GM18502 (cell line): ENCODE measurements at regions not wholly inside any gene's neighbourhood (a gene's known extent, or its start where the extent isn't known, plus 50 kb on each side); places are given as distances from the start of the nearest gene placed in this dataset.
"Not testable (repeated sequence)": the region's sequence is repeated elsewhere in the genome, so short reads cannot be mapped to it uniquely, and the experiment has no call there.

Experiments used
- ATAC-seq: cut with Tn5 transposase; IDR thresholded peaks from one replicate; pipeline ENCODE4 v1.9.1; 2021; ENCODE audit warnings: mild to moderate bottlenecking; ENCODE audit not compliant: unreplicated experiment, poor library complexity

DNA sequence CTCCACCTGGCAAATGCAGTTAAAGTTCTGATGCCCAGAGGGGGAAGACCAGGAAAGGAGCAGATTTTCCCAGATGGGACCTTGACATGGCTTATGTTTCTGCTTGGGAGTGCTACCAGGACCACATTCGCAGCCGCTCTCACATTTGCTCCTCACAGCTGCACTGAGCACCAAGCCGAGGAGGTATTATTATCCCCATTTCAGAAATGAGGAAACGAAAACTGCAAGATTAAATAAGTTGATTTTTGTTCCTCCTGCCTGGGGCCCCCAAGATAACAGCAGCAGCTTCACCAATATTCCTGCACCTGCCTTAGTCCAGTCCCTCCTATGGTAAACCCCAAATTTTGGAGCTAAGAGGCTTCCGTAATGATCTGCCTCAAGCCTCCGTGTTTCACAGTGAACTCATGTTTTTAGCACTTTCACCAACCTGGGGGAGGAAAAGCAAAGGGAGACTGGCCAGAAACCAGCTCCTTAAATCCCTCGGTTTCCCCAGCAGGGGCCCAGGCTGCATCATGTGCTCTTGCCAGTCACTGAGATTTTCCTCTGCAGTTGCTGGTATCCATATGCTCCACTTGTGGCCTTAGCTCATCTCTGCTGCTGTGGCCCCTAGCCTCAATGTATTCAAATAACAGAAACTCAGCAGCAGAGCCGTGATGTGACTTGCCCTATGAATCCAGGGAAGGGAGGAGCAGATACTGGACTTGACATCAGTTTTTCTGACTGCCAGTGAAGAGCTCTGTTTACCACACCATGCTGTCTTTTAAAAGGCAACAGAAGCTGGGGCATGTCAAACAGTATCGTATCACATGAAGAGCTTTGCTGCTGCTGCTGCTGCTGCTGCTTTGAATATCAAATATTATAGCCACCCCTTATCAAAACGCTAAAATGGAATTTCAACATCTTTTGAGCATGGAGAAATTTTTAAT lies 95.5 kb upstream of the KLHL13 start:
- peak; percentile 60 for ATAC-seq

DNA sequence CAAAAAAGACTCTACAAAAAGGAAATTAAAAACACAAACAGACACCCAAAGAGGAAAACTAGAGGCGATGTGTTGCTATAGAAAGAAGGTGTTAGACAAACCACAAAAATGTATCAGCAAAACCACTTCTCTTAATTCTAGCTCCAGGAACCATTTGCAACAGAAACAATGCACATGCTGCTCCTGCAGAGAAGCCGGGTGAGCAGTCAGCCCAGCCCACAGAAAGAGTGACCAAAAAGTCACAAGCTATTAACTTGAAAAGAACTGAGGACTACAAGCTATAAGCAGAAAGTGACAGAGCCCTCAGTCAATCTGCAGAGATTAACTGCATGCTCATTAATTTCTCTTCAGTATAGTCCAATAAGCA lies 96.2 kb upstream of the KLHL13 start:
- peak; percentile 74 for ATAC-seq

DNA sequence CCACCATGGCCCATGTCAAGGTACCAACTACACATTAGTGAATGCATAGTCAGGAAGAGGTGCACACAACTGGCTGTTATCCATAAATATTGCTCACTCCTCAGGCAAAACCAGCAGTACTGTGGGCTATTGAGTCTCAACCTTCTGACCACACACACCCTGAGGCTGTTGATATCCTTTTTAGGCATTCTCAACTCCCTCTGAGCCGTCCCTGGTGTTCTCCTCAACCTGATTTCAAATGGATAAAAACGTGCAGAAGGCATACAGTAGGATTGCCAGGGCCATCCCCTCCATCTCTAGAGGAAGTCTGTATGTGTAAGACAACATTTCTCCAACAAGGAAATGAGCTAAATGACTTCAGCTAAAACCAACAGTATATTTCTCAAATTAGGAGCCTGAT lies 98.7 kb upstream of the KLHL13 start:
- ATAC-seq, result no peak

DNA sequence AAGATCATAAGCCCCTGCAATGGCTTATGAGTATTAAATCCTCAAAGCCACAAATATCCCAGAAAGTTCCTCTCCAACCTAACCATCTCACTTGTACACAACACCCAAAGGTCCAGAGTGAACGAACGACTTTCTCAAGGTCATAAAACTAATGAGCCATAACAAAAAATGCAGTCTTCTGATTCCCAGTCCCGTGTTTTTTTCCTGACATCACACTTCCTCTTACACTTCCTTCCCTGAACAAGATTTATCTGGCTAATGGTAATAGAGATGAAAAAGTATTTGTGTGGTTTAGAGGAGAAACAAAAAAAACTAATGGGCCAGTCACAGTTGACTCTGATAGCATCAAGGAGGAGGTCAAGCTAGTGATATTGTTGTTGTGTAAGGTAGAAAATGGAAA lies 99.5 kb upstream of the KLHL13 start:
- ATAC-seq, result no peak

DNA sequence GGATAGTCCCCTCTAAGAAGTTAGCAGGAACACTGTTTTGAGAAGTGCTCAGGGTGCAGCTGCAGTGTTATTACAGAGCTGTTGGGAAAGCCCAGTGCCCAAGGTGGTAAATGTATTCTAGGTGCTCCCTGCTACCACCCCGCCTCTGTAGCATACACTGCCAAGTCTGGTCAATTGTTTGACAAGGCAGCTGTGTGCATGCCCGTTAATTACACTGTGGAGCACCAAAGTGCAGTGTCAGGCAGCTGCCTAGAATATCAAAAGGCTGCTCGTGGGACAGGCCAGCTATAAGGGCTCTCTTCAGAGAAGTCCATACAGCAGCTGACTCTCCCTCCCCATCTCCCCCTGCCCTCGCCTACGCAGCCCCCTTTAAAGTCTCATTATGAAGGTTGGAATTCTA lies 99.9 kb upstream of the KLHL13 start:
- ATAC-seq, result no peak

DNA sequence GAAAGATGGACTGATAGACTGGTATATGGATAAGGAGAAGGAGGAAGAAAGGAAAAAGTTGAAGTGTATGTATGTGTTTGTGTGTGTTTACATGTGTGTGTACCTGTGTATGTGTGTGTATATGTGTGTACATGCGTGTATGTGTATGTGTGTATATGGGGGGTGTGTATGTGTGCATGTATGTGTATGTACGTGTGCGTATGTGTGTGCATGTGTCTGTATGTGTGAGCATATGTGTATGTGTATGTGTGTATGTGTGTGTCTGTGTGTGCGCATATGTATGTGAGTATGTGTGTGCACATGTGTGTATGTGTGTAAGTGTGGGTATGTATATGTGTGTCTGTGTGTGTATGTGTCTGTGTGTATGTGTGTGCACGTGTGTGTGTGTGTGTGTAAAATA lies 101.5 kb upstream of the KLHL13 start:
- ATAC-seq, result no peak

DNA sequence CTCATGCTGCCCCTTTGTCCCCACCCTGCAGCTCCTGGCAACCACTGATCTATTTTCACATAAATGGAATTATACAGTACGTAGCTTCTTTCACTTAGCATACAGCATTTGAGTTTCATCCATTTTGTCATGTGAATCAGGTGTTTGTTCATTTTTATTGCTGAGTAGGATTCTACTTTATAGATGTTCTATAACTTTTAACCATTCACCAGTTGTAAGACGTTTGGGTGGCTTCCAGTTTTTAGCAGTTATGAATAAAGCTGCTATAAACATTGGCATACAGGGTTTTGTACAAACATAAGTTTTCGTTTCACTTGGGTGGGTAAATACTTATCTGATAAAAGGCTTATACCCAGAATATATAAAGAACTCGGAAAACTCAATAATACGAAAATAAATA lies 102.3 kb upstream of the KLHL13 start:
- no peak for ATAC-seq

DNA sequence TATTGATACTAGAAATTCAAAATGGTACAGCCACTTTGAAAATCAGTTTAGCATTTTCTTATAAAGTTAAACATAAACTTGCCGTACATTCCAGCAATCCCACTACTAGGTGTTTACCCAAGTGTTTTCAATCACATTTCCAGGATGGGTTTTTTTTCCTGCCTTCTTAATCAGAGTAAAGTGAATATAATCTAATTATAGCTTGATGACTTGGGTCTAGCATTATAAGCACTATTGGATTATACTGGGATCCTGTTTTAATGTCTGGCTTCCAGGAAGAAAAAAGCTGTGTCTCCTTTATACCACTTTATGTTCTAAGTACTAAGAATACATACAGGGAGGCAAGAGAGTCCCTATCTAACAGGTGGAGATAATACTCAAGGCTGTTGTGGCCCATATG lies 103.3 kb upstream of the KLHL13 start:
- ATAC-seq, result no peak

DNA sequence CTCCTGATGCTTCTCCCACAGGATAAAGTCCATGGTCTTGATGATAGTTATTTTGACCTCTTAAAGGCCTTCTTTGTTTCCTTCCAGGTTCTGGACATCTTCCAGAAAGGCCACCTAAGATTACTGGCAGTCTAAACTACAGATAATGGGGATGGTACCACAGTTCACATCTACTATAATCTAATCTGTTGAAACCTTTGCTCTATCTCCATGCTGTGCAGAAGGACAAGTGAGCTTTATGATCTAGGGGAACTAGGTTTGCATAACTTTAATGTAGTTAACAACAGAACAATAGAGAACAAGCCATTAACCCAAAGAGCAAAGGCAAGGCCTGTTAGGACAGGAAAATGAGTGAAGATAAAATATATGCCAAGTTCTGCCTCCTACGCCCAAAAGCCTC lies 103.9 kb upstream of the KLHL13 start:
- no peak for ATAC-seq

DNA sequence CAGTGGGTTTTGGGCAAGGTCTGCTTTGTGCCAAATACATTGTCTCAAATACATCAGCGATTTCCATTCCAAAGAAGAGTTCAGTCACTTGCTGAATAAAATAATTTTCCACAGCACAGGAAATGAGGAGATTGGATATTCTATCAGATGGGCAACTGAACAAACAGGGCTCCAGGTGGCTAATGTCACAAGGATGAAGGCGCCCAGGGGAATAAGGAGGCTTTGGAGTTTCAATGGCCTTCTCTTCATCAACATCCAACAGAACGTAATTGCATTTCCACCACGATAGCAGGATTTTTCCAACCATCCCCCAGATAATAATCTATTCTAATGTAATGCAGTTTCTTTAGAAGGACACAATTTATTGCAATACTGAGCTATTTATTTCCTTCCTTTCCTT lies 104.7 kb upstream of the KLHL13 start:
- no peak for ATAC-seq

DNA sequence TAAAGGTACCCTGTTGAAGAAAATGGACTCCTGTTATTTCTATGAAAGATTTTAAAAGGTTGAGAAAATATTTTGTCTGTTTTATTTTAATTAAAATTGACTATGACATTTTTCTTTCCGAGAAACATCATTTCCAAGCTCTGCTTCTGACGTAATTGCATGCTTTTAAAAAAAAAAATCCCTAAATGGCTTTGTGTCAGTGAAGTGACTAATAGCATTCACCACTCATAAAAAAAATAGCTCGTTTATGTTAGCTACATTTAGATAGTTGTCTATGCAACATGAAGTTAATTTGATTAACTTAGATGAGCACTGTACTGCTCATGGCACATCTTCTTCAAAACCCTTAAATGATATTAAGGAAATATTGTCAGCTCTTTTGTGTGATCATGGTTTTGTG lies 105.1 kb upstream of the KLHL13 start:
- no peak for ATAC-seq

DNA sequence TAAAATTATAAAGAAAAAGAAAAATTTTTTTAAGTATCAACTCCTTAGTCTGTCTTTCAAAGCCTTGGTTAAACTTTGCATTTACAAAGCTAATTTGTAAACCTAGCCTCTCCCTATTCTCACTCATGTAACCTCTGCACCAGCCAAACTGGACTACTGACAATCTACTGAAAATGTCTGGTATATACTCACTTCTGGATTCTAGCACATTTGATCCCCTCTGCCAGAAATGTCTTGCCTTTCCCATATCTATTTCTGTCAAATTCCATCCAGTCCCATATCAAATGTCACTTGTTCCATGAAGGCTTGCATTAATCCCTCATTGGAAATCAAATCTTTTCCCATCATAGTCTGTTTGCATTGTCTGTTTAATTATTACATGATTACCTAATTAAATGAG lies 105.8 kb upstream of the KLHL13 start:
- ATAC-seq, result no peak

DNA sequence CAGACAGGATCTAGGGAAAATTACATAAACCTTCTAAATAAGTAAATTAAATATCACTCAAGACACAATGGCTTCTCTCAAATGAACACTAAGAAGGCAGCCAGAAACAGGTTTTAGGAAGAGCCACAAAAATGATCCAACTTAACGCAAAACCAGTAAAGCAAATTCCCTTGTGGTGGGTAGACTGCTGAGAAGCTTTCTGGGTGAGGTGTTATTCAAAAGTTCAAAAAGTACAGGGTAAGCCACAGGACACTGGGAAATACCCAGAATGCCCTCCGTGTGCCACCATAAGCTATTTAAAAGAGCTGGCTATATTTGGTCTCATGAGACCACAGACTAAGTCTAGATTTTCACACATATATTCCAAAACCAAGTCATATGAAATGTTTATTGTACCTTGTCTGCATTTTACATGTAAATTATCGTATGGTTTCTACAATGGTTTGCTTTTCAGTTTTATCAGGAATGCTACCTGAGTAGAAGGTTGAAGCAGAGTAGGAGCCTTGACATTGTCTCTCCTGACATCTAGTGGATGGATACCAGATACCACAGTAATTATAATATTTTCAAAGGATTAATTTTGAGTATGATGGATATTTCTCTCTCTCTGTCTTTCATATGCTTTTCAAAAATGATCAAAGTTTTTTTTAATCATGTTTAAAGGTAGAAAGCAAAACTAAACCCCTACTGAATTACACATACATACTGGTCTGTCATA lies 109.3 kb upstream of the KLHL13 start:
- peak; percentile 88 for ATAC-seq

DNA sequence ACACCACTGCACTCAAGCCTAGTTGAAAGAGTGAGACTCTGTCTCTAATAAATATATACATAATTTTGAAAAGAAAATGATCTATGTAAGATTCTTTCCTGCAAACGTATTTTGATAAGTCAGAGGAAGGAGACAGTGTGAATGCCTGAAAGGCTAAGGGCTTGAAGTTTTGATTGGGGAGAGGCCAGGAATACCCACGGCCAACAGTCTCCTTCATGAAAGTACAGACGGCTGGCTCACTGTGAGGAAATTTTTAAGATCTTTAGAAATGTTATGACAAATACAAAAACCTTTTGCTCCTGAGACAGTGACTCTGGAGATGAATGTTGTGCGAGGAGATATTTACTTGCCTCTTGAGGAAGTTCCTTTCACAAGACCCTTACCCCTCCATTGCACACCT lies 111.4 kb upstream of the KLHL13 start:
- no peak for ATAC-seq

DNA sequence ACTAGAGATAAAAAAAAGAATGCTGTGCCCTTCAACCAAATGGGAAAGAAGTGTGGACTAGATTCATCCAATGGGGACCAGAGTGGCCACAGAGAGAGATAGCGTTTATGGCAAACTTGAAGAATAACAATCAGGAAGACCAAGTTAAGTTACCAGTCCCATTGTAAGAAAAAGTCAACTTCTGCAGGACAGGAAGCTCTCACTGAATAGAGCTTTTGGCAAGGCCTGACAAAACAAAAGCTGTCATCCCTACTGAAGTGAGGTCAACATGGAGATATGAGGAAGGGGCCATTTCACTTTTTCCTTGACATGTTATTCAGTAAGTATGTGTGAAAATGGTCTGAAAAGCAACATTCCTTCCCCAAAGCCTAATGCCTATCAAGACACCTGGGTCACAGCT lies 111.8 kb upstream of the KLHL13 start:
- ATAC-seq, result no peak

DNA sequence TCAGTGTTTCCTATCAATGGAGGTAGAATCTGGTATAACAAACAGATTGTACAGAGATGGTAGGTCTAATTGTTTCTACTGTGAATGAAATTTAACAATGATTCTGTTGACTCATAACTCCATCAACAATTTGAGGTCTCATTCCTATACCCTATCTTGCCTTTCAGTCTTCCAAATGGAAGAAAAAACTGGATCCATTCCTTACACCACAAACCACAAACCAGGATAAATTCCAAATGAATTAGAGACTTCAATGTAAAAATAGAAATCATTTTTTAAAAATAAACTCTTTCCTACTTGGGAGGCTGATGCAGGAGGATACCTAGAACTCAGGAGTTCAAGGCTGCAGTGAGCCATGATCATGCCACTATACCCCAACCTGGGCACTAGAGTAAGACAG lies 114.4 kb upstream of the WDR44 start:
- no peak for ATAC-seq

DNA sequence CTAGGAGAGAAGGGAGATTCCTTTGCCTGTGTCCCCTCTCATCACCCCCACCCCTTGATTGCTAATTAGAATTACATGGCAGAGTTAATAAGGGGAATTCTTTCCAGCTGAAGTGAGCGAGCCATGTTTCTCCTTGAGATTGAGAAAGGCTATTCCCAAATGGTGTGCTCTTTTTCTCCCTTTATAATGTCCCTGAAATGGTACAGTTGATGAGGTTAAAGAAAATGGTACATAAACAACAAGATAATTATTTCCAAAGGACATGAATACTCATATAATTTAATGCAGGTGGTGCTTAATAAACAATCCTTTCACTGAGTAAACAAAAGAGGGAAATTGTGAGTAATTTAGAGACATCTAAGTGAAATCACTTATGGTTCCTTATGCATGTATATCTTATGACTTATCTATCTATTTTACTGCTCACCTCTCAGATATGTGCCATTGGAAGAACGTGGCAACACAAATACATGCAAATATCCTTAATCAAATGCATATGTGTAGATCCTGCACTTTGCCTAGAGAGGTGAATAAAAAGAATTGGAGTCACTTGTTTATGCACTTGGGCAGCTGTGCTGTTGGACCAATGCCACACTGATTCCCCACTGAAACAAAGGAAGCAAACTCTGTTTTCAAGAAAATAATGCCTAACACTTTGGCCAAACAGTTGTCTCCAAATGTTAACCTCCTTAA lies 106.6 kb upstream of the WDR44 start:
- ATAC-seq, result no peak

DNA sequence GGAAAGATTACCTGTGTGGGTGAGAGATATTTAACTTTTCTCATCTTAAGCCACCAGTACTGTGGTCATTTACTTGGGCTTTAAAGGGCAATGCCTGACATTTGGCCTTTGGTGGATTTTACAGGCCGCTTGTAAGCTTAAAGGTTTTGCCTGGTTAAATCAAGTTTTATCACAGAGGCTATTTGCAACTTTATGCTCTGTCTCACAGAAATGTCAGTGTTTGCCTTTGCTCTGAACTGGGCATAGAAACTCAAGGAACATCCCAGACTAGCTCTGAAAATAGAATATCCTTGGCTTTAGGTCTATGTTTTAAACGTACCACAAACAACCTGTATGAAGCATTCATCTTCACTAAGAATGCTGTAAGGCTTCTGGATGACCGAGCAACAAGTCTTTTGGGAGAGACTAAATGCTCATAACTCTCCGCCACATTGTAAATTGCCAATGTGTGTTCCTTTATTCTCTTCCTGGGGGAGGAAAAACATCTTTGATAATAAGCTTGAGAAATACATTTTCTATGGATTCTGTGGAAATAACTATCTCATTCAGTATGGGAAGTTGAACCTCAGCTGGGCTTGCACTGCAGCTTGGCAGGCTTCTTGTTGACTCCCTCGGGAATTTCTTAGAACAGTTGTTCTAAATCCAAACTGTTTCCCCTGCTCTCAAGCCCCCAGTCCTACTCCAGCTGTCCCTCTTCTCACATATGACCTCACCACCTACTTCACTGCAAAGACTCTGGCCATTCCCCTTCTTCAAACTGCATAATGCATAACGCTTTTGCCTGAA lies 105.8 kb upstream of the WDR44 start:
- ATAC-seq, result no peak

DNA sequence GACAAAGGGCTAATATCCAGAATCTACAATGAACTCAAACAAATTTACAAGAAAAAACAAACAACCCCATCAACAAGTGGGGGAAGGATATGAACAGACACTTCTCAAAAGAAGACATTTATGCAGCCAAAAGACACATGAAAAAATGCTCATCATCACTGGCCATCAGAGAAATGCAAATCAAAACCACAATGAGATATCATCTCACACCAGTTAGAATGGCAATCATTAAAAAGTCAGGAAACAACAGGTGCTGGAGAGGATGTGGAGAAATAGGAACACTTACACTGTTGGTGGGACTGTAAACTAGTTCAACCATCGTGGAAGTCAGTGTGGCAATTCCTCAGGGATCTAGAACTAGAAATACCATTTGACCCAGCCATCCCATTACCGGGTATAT lies 98.9 kb upstream of the WDR44 start:
- not testable (repeated sequence) for ATAC-seq

DNA sequence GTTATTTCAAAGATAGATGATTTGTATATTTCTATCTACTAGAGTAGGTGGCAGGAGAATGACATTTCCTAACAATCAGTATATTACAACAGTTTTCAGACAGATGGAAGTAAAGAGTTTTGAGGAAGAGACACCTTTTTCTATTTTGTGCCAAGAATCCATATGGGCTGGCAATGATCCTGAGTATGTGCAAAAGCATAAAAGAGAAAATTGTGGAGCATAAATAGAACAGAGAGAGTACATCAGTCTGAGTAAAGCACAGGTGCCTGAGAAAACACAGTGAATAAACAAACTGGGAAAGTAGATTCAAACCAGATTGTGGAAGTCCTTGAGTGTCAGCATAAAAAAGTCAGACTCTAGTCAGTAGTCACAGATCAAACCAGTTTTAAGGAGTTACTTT lies 96.8 kb upstream of the WDR44 start:
- no peak for ATAC-seq

DNA sequence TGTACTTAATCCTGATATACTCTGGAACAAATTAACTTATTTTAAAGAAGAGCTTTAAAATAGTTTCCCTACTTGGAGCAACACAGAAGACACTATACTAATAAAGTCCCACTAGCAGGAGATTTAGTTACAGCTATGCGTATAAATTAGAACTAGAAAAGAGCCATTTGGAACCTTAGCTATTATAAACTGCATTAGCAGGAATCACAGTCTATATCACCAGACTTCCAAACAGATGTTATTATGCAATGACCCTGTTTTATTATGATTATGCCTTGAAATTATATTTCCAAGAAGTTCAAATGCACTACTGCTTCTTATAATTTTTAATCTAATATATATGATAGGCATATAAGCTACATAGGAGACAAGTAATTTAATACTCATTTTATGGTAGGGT lies 95.5 kb upstream of the WDR44 start:
- ATAC-seq, result no peak
